ENCODE measurements at regions not wholly inside any gene's neighbourhood (a gene's known extent, or its start where the extent isn't known, plus 50 kb on each side); places are given as distances from the start of the nearest gene placed in this dataset.

GRCh38 chr5:130652176-130652575 lies 512.9 kb downstream of the HINT1 start:
- TF ChIP-seq POLR2A (IDR thresholded peaks at IDR 0.05) (no peak), POLR2AphosphoS5 (IDR thresholded peaks at IDR 0.05) (no peak), CTCF (IDR thresholded peaks at IDR 0.05) (no peak), EP300 (IDR thresholded peaks at IDR 0.05) (no peak)
- Histone ChIP-seq H3K27me3 (no peaks in the 10 kb centered on the region), H3K9me3 (no peaks in the 10 kb centered on the region), H3K27ac (no peak overlapping the region), H3K4me1 (no peaks in the 10 kb centered on the region), H3K36me3 (no peaks in the 10 kb centered on the region), H3K4me3 (no peak overlapping the region)
- WGBS, result 60% methylated on average over 2 of the region's 2 CpGs
- no peak for DNase-seq (ENCODE audit: low spot score in 2 of 2)

DNA sequence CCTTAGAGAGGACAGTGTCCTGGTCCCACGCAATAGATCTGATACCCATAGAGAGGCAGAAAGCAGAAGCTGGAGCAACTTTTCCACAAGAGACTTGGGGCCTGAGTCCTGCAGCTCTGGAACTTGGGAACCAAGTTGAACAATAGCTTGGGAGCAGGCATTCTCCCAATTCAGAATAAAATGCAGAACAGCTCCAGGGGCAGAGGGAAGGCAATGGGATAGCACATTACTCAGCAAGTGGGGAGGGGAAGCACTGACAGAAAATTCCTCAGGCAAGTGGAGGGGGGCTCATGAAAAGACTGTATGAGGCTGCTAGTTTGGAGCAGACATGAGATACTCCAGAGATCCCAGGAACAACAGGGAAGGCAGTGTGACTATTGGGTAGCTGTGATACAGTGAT lies 513.6 kb downstream of the HINT1 start:
- 75% methylated on average over 1 of the region's 1 CpG for WGBS

DNA sequence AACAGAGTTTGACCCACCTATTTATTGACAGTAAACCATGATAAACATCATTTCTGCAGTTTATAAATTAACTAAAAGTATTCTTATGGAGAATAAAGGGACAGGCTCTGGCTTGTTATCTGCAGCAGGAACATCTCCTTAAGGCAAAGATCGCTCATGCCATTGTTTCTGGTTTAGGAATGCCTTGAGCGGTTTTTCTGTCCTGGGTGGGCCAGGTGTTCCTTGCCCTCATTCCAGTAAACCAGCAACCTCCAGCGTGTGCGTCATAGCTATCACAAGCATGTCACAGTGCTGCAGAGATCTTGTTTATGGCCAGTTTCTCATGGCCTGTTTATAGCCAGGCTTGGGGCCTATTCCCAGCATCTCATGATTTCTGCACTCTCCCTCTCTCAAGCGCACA lies 521.7 kb downstream of the HINT1 start:
- 64% methylated on average over 5 of the region's 5 CpGs for WGBS
- Histone ChIP-seq H3K36me3 (no peaks in the 10 kb centered on the region), H3K27ac (no peak overlapping the region), H3K4me1 (no peaks in the 10 kb centered on the region), H3K27me3 (no peaks in the 10 kb centered on the region), H3K9me3 (peaks cover 9% of the 10 kb centered on the region), H3K4me3 (no peak overlapping the region)
- no peak for TF ChIP-seq CTCF (IDR thresholded peaks at IDR 0.05)
- no peak for TF ChIP-seq EP300 (IDR thresholded peaks at IDR 0.05)
- TF ChIP-seq POLR2AphosphoS5 (IDR thresholded peaks at IDR 0.05), result no peak
- no peak for TF ChIP-seq POLR2A (IDR thresholded peaks at IDR 0.05)
- DNase-seq (ENCODE audit: low spot score in 2 of 2), result no peak

More for the DNA sequence above, 513.6 kb downstream of the HINT1 start:
- DNase-seq (ENCODE audit: low spot score in 2 of 2), result no peak
- TF ChIP-seq CTCF (IDR thresholded peaks at IDR 0.05) (no peak), POLR2AphosphoS5 (IDR thresholded peaks at IDR 0.05) (no peak), POLR2A (IDR thresholded peaks at IDR 0.05) (no peak), EP300 (IDR thresholded peaks at IDR 0.05) (no peak)
- Histone ChIP-seq H3K9me3 (no peaks in the 10 kb centered on the region), H3K4me3 (no peak overlapping the region), H3K36me3 (no peaks in the 10 kb centered on the region), H3K27ac (no peak overlapping the region), H3K27me3 (no peaks in the 10 kb centered on the region), H3K4me1 (no peaks in the 10 kb centered on the region)

GRCh38 chr5:130642461-130642860 lies 522.6 kb downstream of the HINT1 start:
- Histone ChIP-seq H3K27ac (no peak overlapping the region), H3K27me3 (no peaks in the 10 kb centered on the region), H3K9me3 (peaks cover 9% of the 10 kb centered on the region), H3K4me3 (no peak overlapping the region), H3K36me3 (no peaks in the 10 kb centered on the region), H3K4me1 (no peaks in the 10 kb centered on the region)
- TF ChIP-seq POLR2AphosphoS5 (IDR thresholded peaks at IDR 0.05) (no peak), CTCF (IDR thresholded peaks at IDR 0.05) (no peak), POLR2A (IDR thresholded peaks at IDR 0.05) (no peak)
- 86% methylated on average over 2 of the region's 2 CpGs for WGBS
- no peak for DNase-seq (ENCODE audit: low spot score in 2 of 2)

DNA sequence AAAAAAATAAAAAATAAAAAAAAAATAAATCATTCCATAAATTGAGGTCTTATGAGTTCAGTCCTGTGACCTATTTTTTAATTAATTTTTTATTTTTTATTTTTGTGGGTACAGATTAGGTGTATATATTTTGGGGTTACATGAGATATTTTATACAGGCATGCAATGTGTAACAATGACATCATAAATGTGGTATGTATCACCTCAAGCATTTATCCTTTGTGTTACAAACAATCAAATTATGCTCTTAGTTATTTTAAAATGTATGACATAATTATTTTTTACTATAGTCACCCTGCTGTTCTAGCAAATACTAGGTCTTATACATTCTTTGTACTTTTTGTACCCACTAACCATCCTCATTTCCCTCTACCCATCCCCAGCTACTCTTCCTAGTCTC lies 537.9 kb downstream of the HINT1 start:
- TF ChIP-seq EP300 (IDR thresholded peaks at IDR 0.05) (no peak), CTCF (IDR thresholded peaks at IDR 0.05) (no peak), POLR2A (IDR thresholded peaks at IDR 0.05) (no peak), POLR2AphosphoS5 (IDR thresholded peaks at IDR 0.05) (no peak)
- H3K4me3 ChIP-seq, result no peak overlapping the region
- no peak overlapping the region for H3K27ac ChIP-seq
- H3K4me1 ChIP-seq, result no peaks in the 10 kb centered on the region
- H3K36me3 ChIP-seq, result no peaks in the 10 kb centered on the region
- H3K9me3 ChIP-seq, result peaks cover 7% of the 10 kb centered on the region
- no peak for DNase-seq (ENCODE audit: low spot score in 2 of 2)
- H3K27me3 ChIP-seq, result no peaks in the 10 kb centered on the region
